KOPT-K1 (cell line): ENCODE measurements at regions not wholly inside any gene's neighbourhood (a gene's known extent, or its start where the extent isn't known, plus 50 kb on each side); places are given as distances from the start of the nearest gene placed in this dataset.

Experiments used
- H3K27ac ChIP-seq: fragments of 200-600 bp; sonication (generic); 2 replicates; pipeline ENCODE4 v1.5.1; 2016; ENCODE audit warnings: antibody characterized with exemption, mild to moderate bottlenecking, low read depth, low read length; ENCODE audit not compliant: poor library complexity, severe bottlenecking
- H3K36me3 ChIP-seq: fragments of 200-600 bp; sonication (generic); 2 replicates; pipeline ENCODE4 v1.5.1; 2017; ENCODE audit warnings: antibody characterized with exemption, mild to moderate bottlenecking, low read length, moderate library complexity; ENCODE audit not compliant: insufficient read depth
- H3K9me3 ChIP-seq: fragments of 200-600 bp; sonication (generic); 2 replicates; pipeline ENCODE4 v1.5.1; 2017; ENCODE audit warnings: antibody characterized with exemption, low read length, mild to moderate bottlenecking; ENCODE audit not compliant: insufficient read depth, poor library complexity, severe bottlenecking

GRCh38 chr10:21002091-21002878, 105.2 kb upstream of the NEBL start:
- Histone ChIP-seq H3K27ac (no peak overlapping the region), H3K9me3 (no peaks in the 10 kb centered on the region), H3K36me3 (no peaks in the 10 kb centered on the region)

- no peaks in the 10 kb centered on the region for H3K9me3 ChIP-seq
- no peaks in the 10 kb centered on the region for H3K36me3 ChIP-seq
- H3K27ac ChIP-seq = no peak overlapping the region
Measured at GRCh38 chr10:20999699-21000098, 102.6 kb upstream of the NEBL start.

DNA sequence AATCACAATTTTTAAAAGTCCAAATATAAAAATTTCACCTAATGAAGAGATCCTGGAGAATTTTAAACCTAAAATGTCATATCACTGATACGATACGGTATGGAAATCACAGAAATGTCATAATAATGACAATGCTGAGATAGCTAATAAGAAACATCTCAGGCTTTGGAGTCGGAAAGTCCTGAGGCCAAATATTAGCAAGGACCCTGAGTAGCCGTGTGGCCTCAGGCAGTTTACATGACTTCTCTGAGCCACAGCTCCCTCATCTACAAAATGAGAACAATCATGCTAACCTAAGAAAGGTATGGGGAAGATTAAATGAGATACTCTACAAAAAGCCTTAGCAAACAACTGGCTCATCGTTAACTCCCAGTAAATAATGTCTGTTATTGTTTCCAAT, 100.9 kb upstream of the NEBL start:
- Histone ChIP-seq H3K9me3 (no peaks in the 10 kb centered on the region), H3K36me3 (no peaks in the 10 kb centered on the region), H3K27ac (no peak overlapping the region)

GRCh38 chr10:20995123-20995987, 98.2 kb upstream of the NEBL start:
- Histone ChIP-seq H3K9me3 (no peaks in the 10 kb centered on the region), H3K36me3 (no peaks in the 10 kb centered on the region), H3K27ac (no peak overlapping the region)

GRCh38 chr10:20993830-20994527, 96.9 kb upstream of the NEBL start:
- Histone ChIP-seq H3K27ac (no peak overlapping the region), H3K36me3 (no peaks in the 10 kb centered on the region), H3K9me3 (no peaks in the 10 kb centered on the region)

- Histone ChIP-seq H3K27ac (no peak overlapping the region), H3K9me3 (no peaks in the 10 kb centered on the region), H3K36me3 (no peaks in the 10 kb centered on the region)
Measured at GRCh38 chr10:20993389-20993788, 96.3 kb upstream of the NEBL start.

GRCh38 chr10:20991526-20991925, 94.4 kb upstream of the NEBL start:
- H3K27ac ChIP-seq = no peak overlapping the region
- H3K36me3 ChIP-seq = no peaks in the 10 kb centered on the region
- no peaks in the 10 kb centered on the region for H3K9me3 ChIP-seq

DNA sequence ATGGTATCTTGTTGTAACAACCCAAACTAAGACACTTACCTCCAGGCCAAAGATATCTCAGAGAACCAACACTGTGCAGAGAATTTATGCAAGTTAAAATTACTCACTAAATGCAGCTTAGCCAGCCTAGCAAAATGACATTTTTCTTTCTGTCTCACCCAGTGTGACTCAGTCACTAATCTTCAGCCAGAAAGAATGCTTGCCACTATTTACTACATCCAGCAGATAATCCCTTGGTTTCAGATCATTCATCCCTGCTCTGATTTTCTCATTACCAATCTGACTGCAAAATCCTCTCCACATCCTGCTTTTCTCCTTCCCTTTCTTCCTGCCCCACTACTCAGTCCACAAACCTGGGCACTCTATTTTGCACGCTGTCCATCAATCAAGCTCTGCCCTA, 93.5 kb upstream of the NEBL start:
- Histone ChIP-seq H3K36me3 (no peaks in the 10 kb centered on the region), H3K27ac (no peak overlapping the region), H3K9me3 (no peaks in the 10 kb centered on the region)

- no peaks in the 10 kb centered on the region for H3K9me3 ChIP-seq
- no peak overlapping the region for H3K27ac ChIP-seq
- H3K36me3 ChIP-seq = no peaks in the 10 kb centered on the region
Measured at GRCh38 chr10:20988357-20988983, 91.4 kb upstream of the NEBL start.

DNA sequence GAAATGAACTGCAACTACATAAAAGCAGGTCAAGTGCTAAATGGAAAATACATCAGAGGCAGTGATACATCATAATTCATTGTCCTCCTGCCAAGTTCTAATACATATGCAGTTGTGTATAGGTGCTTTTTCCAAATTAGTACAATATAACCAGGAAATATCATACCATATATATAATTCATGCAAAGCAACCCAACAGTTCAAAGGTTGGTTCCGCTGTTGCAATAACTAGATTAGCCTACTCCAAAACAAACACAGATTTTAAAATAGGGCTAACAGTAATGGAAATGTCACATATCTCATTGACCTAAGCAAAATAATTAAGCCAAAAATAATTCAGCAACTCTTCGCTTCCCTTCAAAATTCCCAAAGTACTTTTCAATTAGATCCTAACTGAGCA, 88.9 kb upstream of the NEBL start:
- H3K27ac ChIP-seq = no peak overlapping the region
- no peaks in the 10 kb centered on the region for H3K36me3 ChIP-seq
- no peaks in the 10 kb centered on the region for H3K9me3 ChIP-seq

DNA sequence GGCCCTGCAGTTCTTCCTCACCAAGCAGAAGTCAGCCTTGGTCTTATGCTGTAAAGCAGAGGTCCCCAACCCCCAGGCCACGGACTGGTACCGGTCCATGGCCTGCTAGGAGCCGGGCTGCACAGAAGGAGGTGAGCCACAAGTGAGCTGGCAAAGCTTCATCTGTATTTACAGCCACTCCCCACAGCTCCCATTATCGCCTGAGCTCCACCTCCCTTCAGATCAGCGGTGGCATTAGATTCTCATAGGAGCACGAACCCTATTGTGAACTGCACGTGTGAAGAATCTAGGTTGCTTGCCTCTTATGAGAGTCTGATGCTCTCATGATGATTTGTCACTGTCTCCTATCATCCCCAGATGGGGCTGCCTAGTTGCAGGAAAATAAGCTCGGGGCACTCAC, 87.6 kb upstream of the NEBL start:
- H3K27ac ChIP-seq = no peak overlapping the region
- no peaks in the 10 kb centered on the region for H3K9me3 ChIP-seq
- H3K36me3 ChIP-seq = no peaks in the 10 kb centered on the region

DNA sequence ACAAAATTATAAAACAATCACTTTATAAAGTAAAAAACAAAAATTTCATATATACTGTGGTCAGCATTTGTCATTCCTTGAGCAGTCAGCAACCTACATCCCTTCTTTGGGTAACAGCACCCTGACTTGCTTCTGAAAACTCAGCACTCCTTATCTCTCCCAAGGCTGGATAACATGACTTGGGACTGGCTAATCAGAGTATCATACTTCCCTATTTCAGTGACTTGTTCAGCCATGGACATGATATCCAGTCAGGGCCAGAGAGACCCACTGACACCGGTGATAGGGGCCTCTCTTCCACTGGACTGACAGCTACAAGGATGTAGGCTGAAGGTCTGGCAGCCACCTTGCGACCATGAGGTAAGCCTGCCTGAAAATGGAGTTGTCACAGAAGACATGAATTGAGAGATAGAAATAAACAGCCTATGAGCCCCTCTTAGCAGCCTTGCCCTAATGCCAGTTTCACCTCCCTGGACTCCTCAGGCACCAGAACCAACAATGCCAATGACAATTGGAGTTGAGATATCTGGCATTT, 84.4 kb upstream of the NEBL start:
- no peaks in the 10 kb centered on the region for H3K36me3 ChIP-seq

DNA sequence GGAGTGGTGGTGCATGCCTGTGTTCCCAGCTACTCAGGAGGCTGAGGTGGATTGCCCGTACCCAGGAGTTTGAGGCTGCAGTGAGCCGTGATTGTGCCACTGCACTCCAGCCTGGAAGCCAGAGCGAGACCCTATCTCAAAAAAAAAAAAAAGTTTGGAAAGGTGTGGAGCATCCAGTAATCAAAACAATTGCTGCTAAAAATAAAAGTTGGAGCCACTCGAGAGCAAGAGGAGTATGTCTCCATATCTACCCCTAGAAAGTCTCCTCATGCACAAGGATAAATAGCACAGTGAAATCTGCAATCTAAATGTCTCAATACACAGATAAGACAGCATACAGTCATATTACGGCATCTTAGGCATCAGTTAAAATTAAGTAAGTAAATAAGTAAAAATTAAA, 81.5 kb upstream of the NEBL start:
- no peak overlapping the region for H3K27ac ChIP-seq

More for the DNA sequence above, 84.4 kb upstream of the NEBL start:
- Histone ChIP-seq H3K9me3 (no peaks in the 10 kb centered on the region), H3K27ac (no peak overlapping the region)

GRCh38 chr10:20977300-20977699, 80.2 kb upstream of the NEBL start:
- H3K27ac ChIP-seq = no peak overlapping the region
- no peaks in the 10 kb centered on the region for H3K36me3 ChIP-seq
- no peaks in the 10 kb centered on the region for H3K9me3 ChIP-seq

More for the DNA sequence above, 81.5 kb upstream of the NEBL start:
- Histone ChIP-seq H3K9me3 (no peaks in the 10 kb centered on the region), H3K36me3 (no peaks in the 10 kb centered on the region)
